ENCODE measurements at regions not wholly inside any gene's neighbourhood (a gene's known extent, or its start where the extent isn't known, plus 50 kb on each side); places are given as distances from the start of the nearest gene placed in this dataset.
"Not testable (repeated sequence)": the region's sequence is repeated elsewhere in the genome, so short reads cannot be mapped to it uniquely, and the experiment has no call there.

- no peak for DNase-seq
These were observed 327.1 kb upstream of the B3GAT1 start for GRCh38 chr11:134739136-134739535.

- no peak for DNase-seq
These were observed 326.5 kb upstream of the B3GAT1 start for GRCh38 chr11:134738581-134738980.

DNA sequence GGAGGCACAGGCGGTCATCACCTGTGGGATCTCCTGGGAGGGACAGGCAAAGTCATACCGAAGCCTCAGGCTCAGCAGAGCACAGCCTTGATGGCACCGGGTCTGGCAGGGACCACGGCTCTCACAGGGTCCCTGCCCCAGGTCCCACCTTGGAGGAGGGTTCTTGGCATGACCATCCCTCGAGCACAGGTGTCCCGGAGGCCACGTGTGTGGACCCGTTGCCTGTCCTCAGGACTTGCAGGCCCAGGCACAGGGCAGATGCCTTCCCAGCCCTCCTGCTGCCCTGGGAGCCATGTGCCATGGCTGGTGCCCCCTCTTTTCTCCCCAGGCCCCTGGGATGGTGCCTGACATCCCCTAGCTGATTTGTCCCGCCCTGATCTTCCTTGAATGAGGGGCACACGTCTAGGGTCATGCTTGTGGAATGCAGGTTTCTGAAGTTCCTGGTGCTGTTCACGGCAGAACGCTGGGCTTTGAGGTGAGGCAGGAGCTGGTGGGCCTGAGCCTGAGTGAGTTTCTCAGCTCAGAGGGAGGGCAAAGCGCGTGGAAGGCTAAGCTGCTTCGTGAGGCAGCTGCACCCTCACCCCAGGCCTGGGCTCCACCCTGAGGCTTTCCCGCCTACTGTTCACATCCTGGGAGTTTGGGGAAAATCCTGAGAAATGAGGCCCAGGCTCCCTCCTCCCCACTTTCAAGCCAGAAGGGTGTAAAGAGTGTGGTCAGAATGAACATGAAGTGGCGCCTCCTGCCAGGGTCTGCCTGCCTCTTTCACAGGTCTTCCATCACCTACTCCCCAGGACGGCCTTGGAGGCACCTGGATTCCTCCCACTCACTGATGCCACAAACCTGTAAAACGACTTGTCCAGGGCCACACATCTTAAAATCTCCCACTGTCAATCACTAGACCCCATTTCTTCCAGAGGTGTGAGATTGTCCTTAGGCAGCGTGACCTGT, 325.8 kb upstream of the B3GAT1 start:
- no peak for DNase-seq

DNA sequence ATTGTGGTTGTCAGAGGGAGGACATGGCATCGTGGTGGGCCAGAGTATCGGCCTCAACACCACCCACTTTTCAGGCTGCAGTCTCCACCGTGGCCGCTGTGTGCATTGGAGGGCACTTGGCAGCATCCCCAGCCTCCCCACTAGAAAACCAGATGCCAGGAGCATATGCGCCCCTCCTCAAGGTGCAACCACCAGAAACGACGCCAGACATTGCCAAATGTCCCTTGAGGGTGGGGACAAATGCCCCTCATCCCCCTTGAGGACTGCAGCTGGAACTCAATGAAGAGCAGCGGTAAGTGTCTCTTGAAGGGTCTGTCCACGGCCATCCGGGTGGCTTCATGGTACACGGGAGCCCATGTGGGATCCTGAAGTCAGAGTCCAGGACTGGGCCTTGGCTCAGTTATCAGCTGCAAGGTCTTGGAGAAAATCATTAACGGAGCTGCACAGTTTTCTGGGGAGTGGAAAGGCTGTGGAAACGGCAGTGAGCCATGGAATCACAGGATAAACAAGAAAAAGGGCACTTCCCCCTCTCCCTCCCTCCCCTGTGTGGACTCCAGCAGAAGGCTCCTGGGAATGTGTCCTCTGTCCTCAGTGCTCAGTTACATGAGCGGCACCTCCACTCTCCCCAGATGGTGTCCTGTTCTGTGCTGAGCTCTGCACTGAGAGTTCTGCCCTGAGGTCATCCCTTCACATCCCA, 324.4 kb upstream of the B3GAT1 start:
- no peak for DNase-seq

- DNase-seq = no peak
These were observed 322.9 kb upstream of the B3GAT1 start for GRCh38 chr11:134734894-134735293.

- no peak for DNase-seq
These were observed 322.3 kb upstream of the B3GAT1 start for GRCh38 chr11:134734141-134734845.

- DNase-seq = no peak
These were observed 321.6 kb upstream of the B3GAT1 start for GRCh38 chr11:134733646-134734045.

- no peak for DNase-seq
These were observed 319.3 kb upstream of the B3GAT1 start for GRCh38 chr11:134731213-134731961.

DNA sequence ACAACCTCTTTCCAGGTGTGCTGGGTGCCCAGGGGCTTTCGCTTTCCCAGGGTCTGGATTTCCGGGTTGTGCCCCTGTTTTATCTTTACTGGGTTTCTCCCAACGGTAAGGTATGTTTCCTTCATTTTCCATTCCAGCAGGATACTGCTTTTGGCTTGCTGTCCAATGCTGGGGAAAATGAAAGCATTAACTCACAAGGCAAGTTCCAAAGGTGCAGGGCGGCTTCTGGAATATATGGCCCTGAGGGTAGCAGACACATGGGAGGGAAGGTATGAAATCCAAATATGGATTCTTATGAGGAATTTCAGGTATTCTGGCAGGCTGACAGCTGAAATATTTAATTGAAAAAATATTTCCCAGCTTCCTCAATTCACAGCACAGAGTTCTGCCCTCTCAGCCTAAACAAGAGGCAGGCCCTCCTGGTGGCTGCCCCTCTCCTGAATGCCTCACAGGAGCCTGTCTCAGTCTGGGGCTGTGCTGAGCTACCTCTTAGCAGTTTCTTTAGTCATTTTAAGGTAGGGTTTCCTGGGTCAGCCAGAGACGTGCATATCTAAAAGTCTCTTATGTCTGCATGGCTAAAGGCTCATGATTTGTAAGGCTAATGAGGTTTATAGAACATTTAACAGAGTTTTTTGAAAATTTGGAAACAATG, 318.6 kb upstream of the B3GAT1 start:
- DNase-seq = no peak

DNA sequence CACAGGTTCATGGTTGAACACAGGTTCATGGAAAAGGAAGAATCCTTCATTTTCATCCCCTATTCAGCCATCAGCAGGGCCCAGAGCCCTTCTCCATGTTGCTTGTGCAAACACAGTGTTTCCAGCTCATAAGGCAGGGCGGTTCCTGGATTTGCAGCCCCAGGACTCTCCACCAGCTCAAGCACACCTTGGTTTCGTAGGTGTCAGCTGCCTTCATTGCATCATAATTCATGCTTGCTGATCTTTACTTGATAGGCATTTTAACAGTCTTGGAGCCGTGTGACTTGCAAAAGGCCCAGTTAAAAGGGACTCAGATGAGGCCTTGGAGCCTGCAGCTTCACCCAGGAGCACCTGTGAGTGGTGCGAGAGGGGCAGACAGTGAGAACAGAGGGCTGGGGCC, 318.1 kb upstream of the B3GAT1 start:
- no peak for DNase-seq

GRCh38 chr11:134728186-134728585, 316.1 kb upstream of the B3GAT1 start:
- DNase-seq = no peak

GRCh38 chr11:134727636-134728035, 315.6 kb upstream of the B3GAT1 start:
- no peak for DNase-seq

- DNase-seq = no peak
These were observed 315.2 kb upstream of the B3GAT1 start for GRCh38 chr11:134727204-134727603.

DNA sequence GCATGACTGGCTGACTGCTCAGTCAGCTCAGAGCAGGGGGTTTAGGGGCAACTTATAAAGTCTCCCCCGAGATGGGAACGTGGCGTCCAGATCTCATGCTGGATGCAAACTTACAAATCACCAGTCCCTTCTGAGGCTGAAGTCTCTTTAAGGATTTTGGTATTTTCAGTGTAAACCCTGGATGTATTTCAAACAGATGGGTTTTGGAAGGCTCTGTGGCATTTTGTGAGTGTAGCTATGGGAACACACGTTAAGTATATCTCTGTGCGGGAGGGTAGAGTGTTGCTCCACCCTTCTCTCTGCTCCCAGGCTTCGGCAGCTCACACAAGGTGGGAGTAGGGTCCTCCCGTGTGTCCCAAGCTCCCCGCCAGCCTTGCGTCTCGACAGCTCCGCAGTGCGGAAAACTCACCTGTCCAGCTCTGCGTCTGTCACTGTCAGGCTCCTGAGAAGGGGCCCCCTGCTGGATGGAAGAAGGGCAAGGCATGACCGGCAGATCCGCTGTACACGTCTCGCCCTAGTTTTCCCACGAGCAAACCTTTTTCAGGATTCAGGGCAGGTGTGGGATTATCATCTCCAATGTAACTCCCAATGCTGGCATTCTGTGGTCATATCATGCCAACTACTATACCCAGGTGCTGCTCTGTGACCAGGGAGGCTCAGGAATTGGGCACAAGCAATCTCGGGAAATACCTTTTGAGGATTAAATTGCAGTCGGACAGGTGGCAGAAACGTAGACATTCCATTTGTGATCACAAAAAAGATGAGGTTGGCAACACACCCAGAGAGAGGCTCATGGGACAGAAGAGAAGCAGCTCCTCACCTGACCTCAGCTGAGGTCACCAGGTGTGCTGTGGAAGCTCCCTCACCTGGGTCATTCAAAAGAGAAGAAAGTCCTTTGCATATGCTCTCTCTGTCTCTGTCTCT, 313.9 kb upstream of the B3GAT1 start:
- no peak for DNase-seq

GRCh38 chr11:134725211-134725610, 313.2 kb upstream of the B3GAT1 start:
- no peak for DNase-seq

DNA sequence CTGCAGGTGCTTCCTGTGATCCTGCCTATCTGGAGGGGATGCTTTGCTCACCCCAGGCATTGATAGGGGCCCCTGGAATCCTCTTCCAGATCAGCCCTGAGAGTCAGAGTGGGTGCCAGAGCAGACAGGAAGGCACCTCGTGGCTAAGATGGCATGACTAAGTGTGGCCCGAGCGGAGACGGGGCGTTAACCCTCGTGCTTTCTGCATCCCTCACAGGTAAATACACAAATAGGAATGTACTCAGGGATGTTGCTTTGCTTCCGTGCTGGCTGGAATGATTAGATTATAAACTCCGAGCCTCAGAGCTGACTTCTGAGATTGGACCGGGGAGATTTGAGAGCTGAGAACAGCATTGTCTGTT, 312.7 kb upstream of the B3GAT1 start:
- no peak for DNase-seq

GRCh38 chr11:134724106-134724778, 312.2 kb upstream of the B3GAT1 start:
- no peak for DNase-seq

- not testable (repeated sequence) for DNase-seq
These were observed 308.6 kb upstream of the B3GAT1 start for GRCh38 chr11:134720691-134721070.

GRCh38 chr11:134719940-134720690, 308.1 kb upstream of the B3GAT1 start:
- not testable (repeated sequence) for DNase-seq

GRCh38 chr11:134719397-134719796, 307.4 kb upstream of the B3GAT1 start:
- DNase-seq = no peak

All from NCI-H446 treated with DMSO at 0.1 percent for 48 hours (cell line).